Sigmoid colon (tissue), 6 donors: ENCODE measurements at regions not wholly inside any gene's neighbourhood (a gene's known extent, or its start where the extent isn't known, plus 50 kb on each side); places are given as distances from the start of the nearest gene placed in this dataset.
"Not testable (repeated sequence)": the region's sequence is repeated elsewhere in the genome, so short reads cannot be mapped to it uniquely, and the experiment has no call there.

Source experiments
- DNase-seq: peaks from one replicate; pipeline ENCODE4 v3.0.0-alpha.2; 2019
- H3K27ac ChIP-seq, 4 donors: fragments of 200-600 bp; sonication (generic); one replicate each; pipeline ENCODE4 v1.5.1; 2016 to 2019; ENCODE audit warnings: mild to moderate bottlenecking in 1 of 4
- H3K27me3 ChIP-seq, 3 donors: fragments of 200-600 bp; sonication (generic); one replicate each; pipeline ENCODE4 v1.5.1; 2019; ENCODE audit warnings: mild to moderate bottlenecking in 1 of 3
- H3K36me3 ChIP-seq, 4 donors: fragments of 200-600 bp; sonication (generic); one replicate each; pipeline ENCODE4 v1.5.1; 2016 to 2019
- H3K4me1 ChIP-seq, 4 donors: fragments of 200-600 bp; sonication (generic); one replicate each; pipeline ENCODE4 v1.5.1; 2017 to 2019
- H3K4me3 ChIP-seq, 4 donors: fragments of 200-600 bp; sonication (generic); one replicate each; pipeline ENCODE4 v1.5.1; 2017 to 2019; ENCODE audit warnings: mild to moderate bottlenecking in 2 of 4, moderate library complexity in 1 of 4
- H3K9me3 ChIP-seq, 4 donors: fragments of 200-600 bp in 3 of 4; sonication (generic) in 3 of 4; one replicate each; pipeline versions ENCODE4 v1.5.1 to v1.6.1; 2013 to 2019
- CTCF ChIP-seq, 4 experiments: fragments of 450-650 bp in 3 of 4; fragments of 200-600 bp in 1 of 4; IDR thresholded peaks; one replicate each; pipeline ENCODE4 v1.5.1; 2016 to 2019; ENCODE audit warnings: antibody characterized with exemption in 4 of 4, mild to moderate bottlenecking in 3 of 4, moderate library complexity in 2 of 4
- EP300 ChIP-seq, 4 donors: sonication (generic); formaldehyde crosslinking; IDR thresholded peaks; one replicate each; pipeline ENCODE4 v1.6.1; 2017; ENCODE audit warnings: antibody characterized with exemption in 4 of 4
- POLR2A ChIP-seq, 2 donors: fragments of 450-650 bp; IDR thresholded peaks; one replicate each; pipeline ENCODE4 v1.6.1; 2016; ENCODE audit warnings: antibody characterized with exemption in 2 of 2, mild to moderate bottlenecking in 2 of 2, moderate library complexity in 2 of 2
- POLR2AphosphoS5 ChIP-seq, 4 donors: sonication (generic); formaldehyde crosslinking; IDR thresholded peaks; one replicate each; pipeline ENCODE4 v1.6.1; 2017; ENCODE audit warnings: antibody characterized with exemption in 4 of 4
- WGBS, 2 donors: extraction: QIAGEN DNeasy Blood & Tissue Kit; methylation state at CpG; one replicate each; pipeline ENCODE4 v1.1.7; 2013; 5-methylcytosine and 5-hydroxymethylcytosine counted together
- intact Hi-C: fragments of 100-400 bp; cut with DNase I; formaldehyde crosslinking; loops from one replicate; pipeline ENCODE4 v1.15.1; 2023
- donor health status: healthy with polysubstance abuse.
- donor health status: healthy.

GRCh38 chr12:34126805-34127204 lies 104.5 kb downstream of the ALG10 start:
- no peak for DNase-seq
- no peaks in the 10 kb centered on the region for H3K9me3 ChIP-seq
- TF ChIP-seq CTCF (IDR thresholded peaks at IDR 0.05) (no peak), EP300 (IDR thresholded peaks at IDR 0.05) (no peak), POLR2AphosphoS5 (IDR thresholded peaks at IDR 0.05) (no peak), POLR2A (IDR thresholded peaks at IDR 0.05) (no peak)
- no peaks in the 10 kb centered on the region for H3K36me3 ChIP-seq
- no peak overlapping the region for H3K27ac ChIP-seq
- intact Hi-C loops = no loop called here
- H3K4me1 ChIP-seq = no peaks in the 10 kb centered on the region
- H3K27me3 ChIP-seq = peaks cover 0 to 5% (median 0%) of the 10 kb centered on the region in 3 donors
- H3K4me3 ChIP-seq = no peak overlapping the region
- WGBS, 2 donors = 94 to 95% methylated on average over 1 of the region's 1 CpG

GRCh38 chr12:34127379-34127778 lies 105.1 kb downstream of the ALG10 start:
- H3K27me3 ChIP-seq, H3K9me3 ChIP-seq, intact Hi-C loops, H3K36me3 ChIP-seq, H3K27ac ChIP-seq, H3K4me1 ChIP-seq, DNase-seq, H3K4me3 ChIP-seq: not testable (repeated sequence)
- WGBS, 2 donors = 28 to 49% methylated on average over 2 of the region's 2 CpGs

GRCh38 chr12:34142430-34142829 lies 120.1 kb downstream of the ALG10 start:
- Histone ChIP-seq H3K9me3 (no peaks in the 10 kb centered on the region), H3K27me3 (no peaks in the 10 kb centered on the region), H3K4me3 (no peak overlapping the region), H3K4me1 (no peaks in the 10 kb centered on the region), H3K36me3 (no peaks in the 10 kb centered on the region), H3K27ac (no peak overlapping the region)
- no peak for DNase-seq
- TF ChIP-seq EP300 (IDR thresholded peaks at IDR 0.05) (no peak), POLR2AphosphoS5 (IDR thresholded peaks at IDR 0.05) (no peak), CTCF (IDR thresholded peaks at IDR 0.05) (no peak), POLR2A (IDR thresholded peaks at IDR 0.05) (no peak)
- intact Hi-C loops = no loop called here
- 86% methylated on average over 11 of the region's 11 CpGs for WGBS, 2 donors

- Histone ChIP-seq H3K4me3 (no peak overlapping the region), H3K36me3 (no peaks in the 10 kb centered on the region), H3K27ac (no peak overlapping the region), H3K9me3 (peaks cover 0 to 2% (median 0%) of the 10 kb centered on the region in 4 donors), H3K27me3 (no peaks in the 10 kb centered on the region), H3K4me1 (no peaks in the 10 kb centered on the region)
- DNase-seq = no peak
- TF ChIP-seq EP300 (IDR thresholded peaks at IDR 0.05) (no peak), POLR2A (IDR thresholded peaks at IDR 0.05) (no peak), POLR2AphosphoS5 (IDR thresholded peaks at IDR 0.05) (no peak), CTCF (IDR thresholded peaks at IDR 0.05) (no peak)
- intact Hi-C loops = no loop called here
Measured at GRCh38 chr12:34151019-34151418, 128.7 kb downstream of the ALG10 start.

GRCh38 chr12:34163443-34163842 lies 141.1 kb downstream of the ALG10 start:
- intact Hi-C loops = no loop called here
- H3K36me3 ChIP-seq = no peaks in the 10 kb centered on the region

More at GRCh38 chr12:34163443-34163842, 141.1 kb downstream of the ALG10 start:
- no peak for DNase-seq
- H3K4me3 ChIP-seq = no peak overlapping the region
- no peaks in the 10 kb centered on the region for H3K27me3 ChIP-seq
- H3K9me3 ChIP-seq = no peaks in the 10 kb centered on the region
- H3K27ac ChIP-seq = no peak overlapping the region
- H3K4me1 ChIP-seq = no peaks in the 10 kb centered on the region
- no peak for TF ChIP-seq POLR2A (IDR thresholded peaks at IDR 0.05)
- TF ChIP-seq POLR2AphosphoS5 (IDR thresholded peaks at IDR 0.05) = no peak
- no peak for TF ChIP-seq EP300 (IDR thresholded peaks at IDR 0.05)
- no peak for TF ChIP-seq CTCF (IDR thresholded peaks at IDR 0.05)
- 49 to 67% methylated on average over 1 of the region's 1 CpG for WGBS, 2 donors
